Upper lobe of right lung (tissue), 1 donor: ENCODE measurements at regions not wholly inside any gene's neighbourhood (a gene's known extent, or its start where the extent isn't known, plus 50 kb on each side); places are given as distances from the start of the nearest gene placed in this dataset.

Experiments
- ATAC-seq: fragments of 200-7000 bp; cut with Tn5 transposase; one replicate; pipeline ENCODE4 v1.9.1; 2020; ENCODE audit warnings: mild to moderate bottlenecking, moderate library complexity
- DNase-seq: peaks from one replicate; pipeline ENCODE4 v3.0.0-alpha.2; 2020
- H3K27ac ChIP-seq: fragments of 200-600 bp; one replicate; pipeline ENCODE4 v1.8.0; 2022
- H3K27me3 ChIP-seq: fragments of 200-600 bp; one replicate; pipeline ENCODE4 v1.8.0; 2022; ENCODE audit warnings: mild to moderate bottlenecking
- H3K36me3 ChIP-seq: fragments of 200-600 bp; one replicate; pipeline ENCODE4 v1.8.0; 2022
- H3K4me1 ChIP-seq: fragments of 200-600 bp; one replicate; pipeline ENCODE4 v1.8.0; 2022
- H3K4me3 ChIP-seq: fragments of 200-600 bp; one replicate; pipeline ENCODE4 v1.8.0; 2022; ENCODE audit warnings: mild to moderate bottlenecking
- H3K9me3 ChIP-seq: fragments of 200-600 bp; one replicate; pipeline ENCODE4 v1.8.0; 2022
- CTCF ChIP-seq: fragments of 200-600 bp; IDR thresholded peaks from one replicate; pipeline ENCODE4 v1.8.0; 2022; ENCODE audit warnings: antibody characterized with exemption
- intact Hi-C: fragments of 100-400 bp; cut with DNase I; formaldehyde crosslinking; loops from one replicate; pipeline ENCODE4 v1.11.0; 2022
- donor health status: DM: no; HTN: yes; CAD: no; lungs with severe emphysema.

DNA sequence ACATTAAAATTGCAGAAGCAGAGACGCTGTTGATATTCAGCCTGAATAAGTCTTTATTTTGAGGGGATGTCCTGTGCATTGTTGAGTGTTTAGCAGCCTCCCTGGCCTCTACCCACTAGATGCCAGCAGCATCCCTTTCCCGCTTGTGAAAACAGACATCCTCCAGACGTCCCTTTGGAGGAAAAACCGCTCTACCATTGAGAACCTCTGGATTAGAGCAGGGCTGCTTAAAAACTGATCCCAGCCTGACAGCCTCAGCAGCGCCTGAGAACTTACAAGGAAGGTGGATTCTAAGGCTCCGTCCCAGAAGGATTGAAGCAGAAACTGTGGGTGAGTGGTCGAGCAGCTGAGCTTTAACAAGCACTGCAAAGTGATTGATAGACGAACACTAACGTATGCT lies 349.7 kb downstream of the CYRIA start:
- Histone ChIP-seq H3K36me3 (no peaks in the 10 kb centered on the region), H3K9me3 (no peaks in the 10 kb centered on the region), H3K4me3 (no peak overlapping the region), H3K27ac (no peak overlapping the region), H3K27me3 (no peaks in the 10 kb centered on the region), H3K4me1 (no peaks in the 10 kb centered on the region)
- no peak for TF ChIP-seq CTCF
- no peak for DNase-seq
- intact Hi-C loops: no loop called here
- ATAC-seq: no peak

DNA sequence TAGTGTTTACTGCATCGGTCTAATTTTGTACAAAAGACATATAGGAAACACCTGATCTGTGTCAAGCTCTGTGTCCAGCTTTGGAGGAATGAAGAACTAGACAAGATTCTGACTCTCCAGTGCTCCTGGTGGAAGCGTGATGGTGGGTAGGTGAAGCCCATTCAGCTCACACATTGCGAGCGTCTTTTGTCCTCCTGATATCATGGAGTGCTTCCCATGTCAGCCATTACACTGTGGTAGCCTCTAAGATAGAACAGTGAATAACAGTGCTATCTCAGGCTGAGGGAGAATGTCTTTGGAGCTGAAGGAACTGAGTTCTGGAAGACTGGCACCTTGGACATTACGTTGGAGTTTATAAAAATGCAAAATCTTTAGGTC lies 350.2 kb downstream of the CYRIA start:
- no peak for ATAC-seq
- H3K9me3 ChIP-seq: no peaks in the 10 kb centered on the region
- H3K4me1 ChIP-seq: no peaks in the 10 kb centered on the region
- H3K4me3 ChIP-seq: no peak overlapping the region
- intact Hi-C loops: no loop called here
- no peak for DNase-seq
- no peak for TF ChIP-seq CTCF
- H3K36me3 ChIP-seq: no peaks in the 10 kb centered on the region
- H3K27me3 ChIP-seq: no peaks in the 10 kb centered on the region
- H3K27ac ChIP-seq: no peak overlapping the region

DNA sequence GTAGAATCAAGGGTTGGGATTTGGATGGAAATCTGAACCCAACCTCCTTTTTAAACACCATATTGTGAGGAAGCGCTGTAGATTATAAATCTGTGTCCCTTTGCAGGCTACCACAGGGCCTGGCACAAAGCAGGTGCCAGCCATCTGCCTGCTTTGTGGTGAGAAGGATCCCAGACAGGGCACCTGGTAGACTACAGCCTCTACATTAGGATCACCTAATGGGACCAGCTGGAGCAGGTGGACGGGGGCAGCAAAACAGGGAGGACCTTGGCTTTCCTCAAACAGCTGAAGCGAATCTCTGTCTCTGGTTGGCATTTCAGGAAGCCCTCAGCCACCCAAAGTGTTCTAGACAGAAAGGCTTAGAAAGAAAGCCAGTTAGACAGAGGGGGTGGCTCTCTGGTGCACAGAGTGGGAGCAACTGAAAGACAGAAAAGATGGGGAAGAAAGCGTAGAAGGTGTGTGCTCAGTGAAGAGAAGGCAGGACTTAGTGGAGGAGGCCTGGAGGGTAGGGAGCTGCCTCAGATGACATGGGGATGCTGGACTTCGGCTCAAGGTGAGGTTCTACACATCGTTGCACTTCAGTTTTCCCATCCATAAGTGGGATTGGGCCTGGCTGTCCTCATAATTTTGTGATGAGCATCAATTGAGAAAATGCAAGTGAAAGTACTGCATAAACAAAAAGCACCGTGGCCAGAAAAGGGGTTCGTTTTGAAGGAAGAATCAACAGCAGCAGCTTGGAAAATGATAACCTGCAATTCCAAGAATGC lies 350.8 kb downstream of the CYRIA start:
- no peaks in the 10 kb centered on the region for H3K9me3 ChIP-seq
- ATAC-seq (no peak), DNase-seq (no peak)
- H3K36me3 ChIP-seq: no peaks in the 10 kb centered on the region
- H3K4me3 ChIP-seq: no peak overlapping the region
- no peak for TF ChIP-seq CTCF
- no peak overlapping the region for H3K27ac ChIP-seq
- no peaks in the 10 kb centered on the region for H3K4me1 ChIP-seq
- intact Hi-C loops: no loop called here
- H3K27me3 ChIP-seq: no peaks in the 10 kb centered on the region

GRCh38 chr2:16314001-16314400 lies 351.6 kb downstream of the CYRIA start:
- intact Hi-C loops: no loop called here
- no peaks in the 10 kb centered on the region for H3K9me3 ChIP-seq
- H3K27me3 ChIP-seq: no peaks in the 10 kb centered on the region
- no peaks in the 10 kb centered on the region for H3K36me3 ChIP-seq
- TF ChIP-seq CTCF: no peak
- no peak overlapping the region for H3K4me3 ChIP-seq
- H3K27ac ChIP-seq: no peak overlapping the region
- DNase-seq: no peak
- no peak for ATAC-seq
- H3K4me1 ChIP-seq: no peaks in the 10 kb centered on the region

DNA sequence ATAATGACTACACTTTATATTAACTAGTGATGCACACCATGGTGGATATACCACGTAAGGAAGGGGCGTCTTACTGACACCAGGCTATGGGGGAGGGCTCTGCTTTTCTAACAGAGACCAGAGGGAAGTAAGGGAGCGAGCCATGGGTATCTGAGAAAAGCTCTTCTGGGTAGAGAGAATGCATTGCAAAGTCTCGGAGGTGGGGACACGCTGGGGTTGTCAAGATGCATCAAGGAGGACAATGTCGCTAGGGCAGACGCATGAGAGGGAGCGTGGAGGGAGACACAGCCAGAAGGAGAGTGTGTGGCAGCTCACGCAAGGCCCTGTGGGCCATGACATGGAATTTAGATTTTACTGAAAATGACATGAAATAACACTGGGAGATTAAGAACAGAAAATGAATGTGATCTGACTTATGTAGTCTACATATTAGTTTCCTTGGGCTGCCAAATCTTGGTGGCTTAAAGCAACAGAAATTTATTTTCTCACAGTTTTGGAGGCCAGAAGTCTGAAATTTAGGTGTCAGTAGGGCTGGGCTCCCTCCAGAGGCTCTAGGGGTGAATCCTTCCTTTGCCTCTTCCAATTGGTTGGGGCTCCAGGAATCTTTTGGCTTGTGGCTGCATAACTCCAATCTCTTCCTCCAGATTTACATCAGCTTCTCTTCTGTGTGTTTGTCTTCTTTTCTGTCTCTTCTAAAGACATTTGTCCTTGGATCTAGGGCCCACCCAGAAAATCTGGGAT lies 352.2 kb downstream of the CYRIA start:
- ATAC-seq: no peak
- Histone ChIP-seq H3K36me3 (no peaks in the 10 kb centered on the region), H3K4me3 (no peak overlapping the region), H3K27ac (no peak overlapping the region), H3K27me3 (no peaks in the 10 kb centered on the region), H3K4me1 (no peaks in the 10 kb centered on the region), H3K9me3 (no peaks in the 10 kb centered on the region)
- intact Hi-C loops: no loop called here
- no peak for TF ChIP-seq CTCF
- DNase-seq: no peak
